Peyer's patch (tissue), 4 donors: ENCODE measurements at regions not wholly inside any gene's neighbourhood (a gene's known extent, or its start where the extent isn't known, plus 50 kb on each side); places are given as distances from the start of the nearest gene placed in this dataset.

Experiments
- DNase-seq, 3 donors: peaks; one replicate each; pipeline ENCODE4 v3.0.0-alpha.2; 2017 to 2019
- H3K27ac ChIP-seq, 4 donors: fragments of 200-600 bp; sonication (generic); one replicate each; pipeline ENCODE4 v1.5.1; 2016 to 2019
- H3K27me3 ChIP-seq, 2 donors: fragments of 200-600 bp; sonication (generic); one replicate each; pipeline ENCODE4 v1.5.1; 2019
- H3K36me3 ChIP-seq, 3 donors: fragments of 200-600 bp; sonication (generic); one replicate each; pipeline ENCODE4 v1.5.1; 2016 to 2019
- H3K4me1 ChIP-seq, 4 donors: fragments of 200-600 bp; sonication (generic); one replicate each; pipeline ENCODE4 v1.5.1; 2016 to 2019
- H3K4me3 ChIP-seq, 4 donors: fragments of 200-600 bp; sonication (generic); 1 replicate in 3 of 4; 2 replicates in 1 of 4; pipeline ENCODE4 v1.5.1; 2016 to 2019; ENCODE audit warnings: mild to moderate bottlenecking in 1 of 4
- H3K9me3 ChIP-seq, 4 donors: fragments of 200-600 bp; sonication (generic); one replicate each; pipeline ENCODE4 v1.5.1; 2016 to 2019; ENCODE audit warnings: mild to moderate bottlenecking in 1 of 4
- CTCF ChIP-seq, 6 experiments: fragments of 450-650 bp in 4 of 6; fragments of 200-600 bp in 2 of 6; sonication (generic) in 1 of 6; IDR thresholded peaks; one replicate each; pipeline ENCODE4 v1.5.1; 2017 to 2019; ENCODE audit warnings: antibody characterized with exemption in 6 of 6, mild to moderate bottlenecking in 3 of 6, moderate library complexity in 1 of 6
- POLR2A ChIP-seq, 2 donors: fragments of 450-650 bp; IDR thresholded peaks; one replicate each; pipeline ENCODE4 v1.5.1; 2017; ENCODE audit warnings: antibody characterized with exemption in 2 of 2, mild to moderate bottlenecking in 2 of 2, moderate library complexity in 2 of 2

DNA sequence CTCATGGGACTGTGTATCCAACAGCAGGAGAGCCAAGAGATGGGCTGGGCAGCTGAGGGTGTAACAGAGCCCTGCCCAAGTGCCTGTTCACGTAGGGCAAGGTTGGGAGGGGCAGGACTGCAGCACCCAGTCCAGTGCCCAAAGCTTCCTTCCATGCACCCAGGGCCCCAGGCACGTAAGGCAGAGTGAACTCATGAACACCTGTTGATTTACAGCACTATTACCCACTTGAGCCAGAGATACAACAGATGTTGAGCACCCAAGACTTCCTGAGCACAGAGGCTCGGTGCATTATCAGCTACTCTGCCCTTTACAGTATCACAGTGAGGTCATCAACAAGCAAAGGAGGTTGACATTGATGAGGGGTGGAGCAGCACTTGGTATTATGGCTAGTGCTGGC, 50.2 kb upstream of the FHL2 start:
- Histone ChIP-seq H3K36me3 (no peaks in the 10 kb centered on the region), H3K27me3 (no peaks in the 10 kb centered on the region), H3K27ac (peak overlapping the region in 2 of 4 donors; percentile 71 to 79), H3K4me3 (no peak overlapping the region), H3K4me1 (no peaks in the 10 kb centered on the region), H3K9me3 (no peaks in the 10 kb centered on the region)
- DNase-seq: peak in 2 of 3 donors; percentile 84 to 85
- TF ChIP-seq CTCF (IDR thresholded peaks at IDR 0.05) (no peak), POLR2A (IDR thresholded peaks at IDR 0.05) (peak in 1 of 2 donors; percentile 38)
